Kidney capillary endothelial cell (primary cell): ENCODE measurements at regions not wholly inside any gene's neighbourhood (a gene's known extent, or its start where the extent isn't known, plus 50 kb on each side); places are given as distances from the start of the nearest gene placed in this dataset.

ENCODE experiments used
- DNase-seq: peaks from one replicate; pipeline ENCODE4 v3.0.0-alpha.2; 2018; ENCODE audit warnings: low spot score

- no peak for DNase-seq
These were observed 119.7 kb upstream of the PCDH7 start for GRCh38 chr4:30600246-30601017.

GRCh38 chr4:30601070-30601865 lies 118.9 kb upstream of the PCDH7 start:
- DNase-seq, result no peak

- DNase-seq, result no peak
These were observed 114.5 kb upstream of the PCDH7 start for GRCh38 chr4:30605616-30606190.

GRCh38 chr4:30610361-30610760 lies 109.8 kb upstream of the PCDH7 start:
- no peak for DNase-seq

- DNase-seq, result no peak
These were observed 105.4 kb upstream of the PCDH7 start for GRCh38 chr4:30614771-30615170.

- no peak for DNase-seq
These were observed 103.1 kb upstream of the PCDH7 start for GRCh38 chr4:30616942-30617646.

- no peak for DNase-seq
These were observed 102.3 kb upstream of the PCDH7 start for GRCh38 chr4:30617836-30618235.

GRCh38 chr4:30619679-30620078 lies 100.5 kb upstream of the PCDH7 start:
- DNase-seq, result no peak

GRCh38 chr4:30620711-30621110 lies 99.5 kb upstream of the PCDH7 start:
- no peak for DNase-seq

GRCh38 chr4:30630431-30630830 lies 89.7 kb upstream of the PCDH7 start:
- DNase-seq, result no peak

GRCh38 chr4:30632751-30633150 lies 87.4 kb upstream of the PCDH7 start:
- no peak for DNase-seq

GRCh38 chr4:30641345-30641744 lies 78.8 kb upstream of the PCDH7 start:
- no peak for DNase-seq

- no peak for DNase-seq
These were observed 77.6 kb upstream of the PCDH7 start for GRCh38 chr4:30642567-30642966.

- DNase-seq, result no peak
These were observed 66.9 kb upstream of the PCDH7 start for GRCh38 chr4:30653291-30653690.

- no peak for DNase-seq
These were observed 63.3 kb upstream of the PCDH7 start for GRCh38 chr4:30656828-30657227.

GRCh38 chr4:30667919-30668318 lies 52.2 kb upstream of the PCDH7 start:
- DNase-seq, result no peak

- no peak for DNase-seq
These were observed 50.0 kb upstream of the PCDH7 start for GRCh38 chr4:30670206-30670605.
